GM18502 (cell line): ENCODE measurements at regions not wholly inside any gene's neighbourhood (a gene's known extent, or its start where the extent isn't known, plus 50 kb on each side); places are given as distances from the start of the nearest gene placed in this dataset.
A peak's percentile ranks its signal among the peaks of the same experiment; 100 is the strongest.

Source experiments
- ATAC-seq: cut with Tn5 transposase; IDR thresholded peaks from one replicate; pipeline ENCODE4 v1.9.1; 2021; ENCODE audit warnings: mild to moderate bottlenecking; ENCODE audit not compliant: unreplicated experiment, poor library complexity

- ATAC-seq: peak; percentile 56
These were observed 50.6 kb upstream of the IL6 start for GRCh38 chr7:22676385-22676784.

- no peak for ATAC-seq
These were observed 51.1 kb upstream of the IL6 start for GRCh38 chr7:22675917-22676343.

- no peak for ATAC-seq
These were observed 51.6 kb upstream of the IL6 start for GRCh38 chr7:22675421-22675820.

GRCh38 chr7:22672846-22673680, 53.9 kb upstream of the IL6 start:
- peak; percentile 87 for ATAC-seq

- ATAC-seq: no peak
These were observed 55.7 kb upstream of the IL6 start for GRCh38 chr7:22671177-22671879.

- ATAC-seq: no peak
These were observed 56.6 kb upstream of the IL6 start for GRCh38 chr7:22670422-22670815.

GRCh38 chr7:22669692-22670421, 57.1 kb upstream of the IL6 start:
- ATAC-seq: no peak

GRCh38 chr7:22668971-22669401, 58.0 kb upstream of the IL6 start:
- ATAC-seq: no peak

GRCh38 chr7:22667562-22668239, 59.3 kb upstream of the IL6 start:
- no peak for ATAC-seq

GRCh38 chr7:22667187-22667561, 59.8 kb upstream of the IL6 start:
- ATAC-seq: no peak

- no peak for ATAC-seq
These were observed 60.3 kb upstream of the IL6 start for GRCh38 chr7:22666732-22667131.

- ATAC-seq: no peak
These were observed 61.1 kb upstream of the IL6 start for GRCh38 chr7:22665923-22666322.

GRCh38 chr7:22664988-22665798, 61.8 kb upstream of the IL6 start:
- ATAC-seq: no peak

- ATAC-seq: no peak
These were observed 63.3 kb upstream of the IL6 start for GRCh38 chr7:22663721-22664120.

GRCh38 chr7:22663357-22663718, 63.7 kb upstream of the IL6 start:
- ATAC-seq: no peak

- peak; percentile 48 for ATAC-seq
These were observed 64.2 kb upstream of the IL6 start for GRCh38 chr7:22662556-22663356.

- peak; percentile 49 for ATAC-seq
These were observed 65.0 kb upstream of the IL6 start for GRCh38 chr7:22662036-22662435.

- ATAC-seq: no peak
These were observed 66.3 kb upstream of the IL6 start for GRCh38 chr7:22660732-22661131.

- ATAC-seq: no peak
These were observed 66.7 kb upstream of the IL6 start for GRCh38 chr7:22660293-22660692.
